KOPT-K1 (cell line): ENCODE measurements at regions not wholly inside any gene's neighbourhood (a gene's known extent, or its start where the extent isn't known, plus 50 kb on each side); places are given as distances from the start of the nearest gene placed in this dataset.
"Not testable (repeated sequence)": the region's sequence is repeated elsewhere in the genome, so short reads cannot be mapped to it uniquely, and the experiment has no call there.

Experiments used
- H3K27ac ChIP-seq: fragments of 200-600 bp; sonication (generic); 2 replicates; pipeline ENCODE4 v1.5.1; 2016; ENCODE audit warnings: antibody characterized with exemption, mild to moderate bottlenecking, low read depth, low read length; ENCODE audit not compliant: poor library complexity, severe bottlenecking
- H3K36me3 ChIP-seq: fragments of 200-600 bp; sonication (generic); 2 replicates; pipeline ENCODE4 v1.5.1; 2017; ENCODE audit warnings: antibody characterized with exemption, mild to moderate bottlenecking, low read length, moderate library complexity; ENCODE audit not compliant: insufficient read depth
- H3K9me3 ChIP-seq: fragments of 200-600 bp; sonication (generic); 2 replicates; pipeline ENCODE4 v1.5.1; 2017; ENCODE audit warnings: antibody characterized with exemption, low read length, mild to moderate bottlenecking; ENCODE audit not compliant: insufficient read depth, poor library complexity, severe bottlenecking

DNA sequence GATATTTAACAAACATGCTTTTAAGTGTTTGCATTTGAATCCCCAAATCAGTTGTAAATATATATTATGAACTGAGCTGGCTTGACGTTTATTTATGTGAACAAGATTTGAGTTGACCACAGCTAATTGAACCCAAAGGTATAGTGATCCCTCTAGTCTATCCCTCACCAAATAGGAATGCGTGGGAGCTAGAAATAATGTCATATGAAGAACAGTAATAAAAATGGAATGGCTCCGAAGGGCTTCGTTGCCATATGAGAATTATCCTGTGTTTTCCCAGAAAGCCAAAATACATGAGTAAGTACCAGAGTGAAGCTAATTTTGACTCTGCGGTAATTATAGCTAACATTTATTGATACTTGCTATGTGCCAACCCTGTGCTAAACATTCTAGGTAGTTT lies 142.7 kb downstream of the ADCYAP1 start:
- Histone ChIP-seq H3K9me3 (no peaks in the 10 kb centered on the region), H3K27ac (no peak overlapping the region), H3K36me3 (no peaks in the 10 kb centered on the region)

DNA sequence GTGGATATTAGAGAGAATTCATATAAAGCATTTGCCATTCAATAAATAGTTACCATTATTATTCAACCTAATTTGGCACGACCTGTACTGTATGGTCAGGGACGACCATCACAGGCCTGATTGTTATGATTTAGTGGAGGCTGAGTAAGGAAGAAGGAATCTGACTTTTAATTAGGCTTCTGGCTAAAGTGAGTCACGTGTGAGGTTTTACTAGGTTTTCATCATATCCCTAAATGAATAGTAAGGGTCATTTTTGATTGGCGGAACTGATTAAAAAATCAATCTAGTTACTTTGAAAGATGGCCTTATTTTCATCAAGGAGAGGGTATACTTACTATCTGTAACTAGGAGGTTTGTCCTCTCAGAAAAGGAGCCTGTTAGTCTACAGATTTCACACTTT lies 143.4 kb downstream of the ADCYAP1 start:
- Histone ChIP-seq H3K27ac (no peak overlapping the region), H3K36me3 (no peaks in the 10 kb centered on the region), H3K9me3 (no peaks in the 10 kb centered on the region)

DNA sequence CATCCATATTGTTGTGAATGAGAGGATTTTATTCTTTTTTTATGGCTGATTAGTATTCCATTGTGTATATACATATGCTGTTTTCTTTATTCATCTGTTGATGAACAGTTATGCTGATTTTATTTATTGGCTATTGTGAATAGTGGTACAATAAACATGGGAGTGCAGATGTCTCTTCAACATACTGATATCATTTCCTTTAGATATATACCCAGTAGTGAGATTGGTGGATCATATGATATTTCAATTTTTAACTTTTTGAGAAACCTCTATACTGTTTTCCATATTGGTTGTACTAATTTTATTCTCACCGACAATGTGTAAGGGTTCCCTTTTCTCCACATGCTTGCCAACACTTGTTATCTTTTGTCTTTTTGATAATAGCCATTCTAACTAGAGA lies 144.5 kb downstream of the ADCYAP1 start:
- Histone ChIP-seq H3K9me3 (no peaks in the 10 kb centered on the region), H3K27ac (no peak overlapping the region), H3K36me3 (no peaks in the 10 kb centered on the region)

DNA sequence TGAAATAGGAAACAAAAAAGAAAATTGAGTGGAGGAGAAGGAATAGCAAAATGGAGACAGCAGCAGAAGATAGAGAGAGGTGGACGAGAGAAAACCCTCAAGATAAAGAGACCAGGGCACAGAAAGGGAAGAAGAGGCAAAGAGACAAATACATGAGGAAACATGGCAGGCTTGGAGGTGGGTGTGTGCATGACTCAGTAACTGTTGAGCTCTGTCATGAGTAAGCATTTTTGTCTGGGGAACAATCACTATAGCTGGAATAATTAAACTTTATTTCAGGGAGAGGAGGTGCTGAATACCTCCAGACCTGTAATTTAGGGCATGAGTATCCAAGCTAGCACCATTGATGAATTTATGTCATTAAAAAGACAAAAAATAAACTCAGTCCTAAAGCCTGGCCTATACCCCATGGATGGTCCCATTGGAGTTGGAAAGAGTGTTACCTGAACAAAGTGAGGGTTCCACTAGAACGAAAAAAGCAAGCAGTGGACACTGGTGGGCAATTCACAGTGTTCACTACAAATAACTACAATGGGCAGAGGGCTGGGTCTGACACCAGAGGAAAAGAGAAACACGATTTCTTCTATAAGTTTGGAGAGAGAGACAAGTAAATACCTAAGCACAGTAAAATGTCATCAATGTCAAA lies 145.5 kb downstream of the ADCYAP1 start:
- Histone ChIP-seq H3K27ac (no peak overlapping the region), H3K36me3 (no peaks in the 10 kb centered on the region), H3K9me3 (no peaks in the 10 kb centered on the region)

DNA sequence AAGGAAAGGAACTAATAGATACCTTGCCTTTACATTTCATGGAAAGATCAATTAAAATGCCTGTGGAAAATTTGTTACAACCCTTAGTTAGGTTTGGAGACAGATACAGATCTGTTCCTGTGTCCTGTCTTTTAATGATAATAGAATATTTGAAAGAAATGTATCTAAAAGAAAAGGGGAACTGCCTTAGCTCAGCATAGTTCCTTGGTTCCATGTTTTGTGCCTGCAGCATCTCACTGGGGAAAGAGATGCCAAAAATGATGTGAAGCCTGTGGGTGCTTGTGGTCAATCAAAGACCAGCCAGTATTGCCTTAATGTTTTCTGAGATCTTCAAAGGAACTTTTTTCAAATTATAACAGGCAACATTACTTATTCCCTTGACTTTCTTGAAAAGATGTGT lies 147.6 kb downstream of the ADCYAP1 start:
- Histone ChIP-seq H3K36me3 (no peaks in the 10 kb centered on the region), H3K27ac (no peak overlapping the region), H3K9me3 (no peaks in the 10 kb centered on the region)

- Histone ChIP-seq H3K36me3 (no peaks in the 10 kb centered on the region), H3K27ac (no peak overlapping the region), H3K9me3 (no peaks in the 10 kb centered on the region)
Observed at GRCh38 chr18:1053331-1054315, 149.0 kb downstream of the ADCYAP1 start.

DNA sequence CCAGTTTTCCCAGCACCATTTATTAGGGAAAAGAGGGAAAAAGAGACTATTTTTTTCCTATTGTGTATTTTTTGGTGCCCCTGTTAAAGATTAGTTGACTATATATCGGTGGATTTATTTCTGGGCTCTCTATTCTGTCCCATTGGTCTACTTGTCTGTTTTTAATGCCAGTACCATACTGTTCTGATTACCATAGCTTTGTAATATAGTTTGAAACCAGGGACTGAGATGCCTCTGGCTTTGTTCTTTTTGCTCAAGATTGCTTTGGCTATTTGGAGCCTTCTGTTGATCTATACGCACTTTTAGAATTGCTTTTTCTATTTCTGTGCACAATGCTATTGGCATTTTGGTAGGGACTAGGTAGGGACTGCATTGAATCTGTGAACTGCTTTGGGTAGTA lies 151.7 kb downstream of the ADCYAP1 start:
- no peaks in the 10 kb centered on the region for H3K9me3 ChIP-seq
- no peaks in the 10 kb centered on the region for H3K36me3 ChIP-seq
- H3K27ac ChIP-seq: no peak overlapping the region

- Histone ChIP-seq H3K36me3 (no peaks in the 10 kb centered on the region), H3K9me3 (no peaks in the 10 kb centered on the region), H3K27ac (no peak overlapping the region)
Observed at GRCh38 chr18:1057367-1057766, 152.7 kb downstream of the ADCYAP1 start.

DNA sequence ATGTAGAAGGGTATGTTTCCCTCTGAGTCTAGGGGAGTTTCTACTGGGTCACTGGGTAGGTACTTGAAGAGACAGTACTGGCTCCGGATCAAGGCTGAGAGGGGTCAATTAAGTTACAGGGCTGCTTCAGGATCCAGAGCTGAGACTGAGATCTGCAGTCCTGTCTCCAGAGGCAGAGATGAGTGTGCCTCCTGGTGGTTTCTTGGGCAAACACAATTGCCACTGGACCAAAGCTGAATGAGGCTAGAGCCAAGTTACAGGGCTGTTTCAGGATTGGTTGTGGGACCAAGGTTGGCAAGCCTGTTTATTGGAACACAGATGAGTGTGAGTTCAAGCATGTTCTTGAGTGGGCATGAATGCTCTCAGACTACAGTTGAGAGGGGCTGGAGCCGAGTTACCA lies 157.9 kb downstream of the ADCYAP1 start:
- no peak overlapping the region for H3K27ac ChIP-seq
- H3K9me3 ChIP-seq: no peaks in the 10 kb centered on the region
- no peaks in the 10 kb centered on the region for H3K36me3 ChIP-seq

GRCh38 chr18:1075322-1075721 lies 170.7 kb downstream of the ADCYAP1 start:
- Histone ChIP-seq H3K36me3 (no peaks in the 10 kb centered on the region), H3K27ac (no peak overlapping the region), H3K9me3 (no peaks in the 10 kb centered on the region)

DNA sequence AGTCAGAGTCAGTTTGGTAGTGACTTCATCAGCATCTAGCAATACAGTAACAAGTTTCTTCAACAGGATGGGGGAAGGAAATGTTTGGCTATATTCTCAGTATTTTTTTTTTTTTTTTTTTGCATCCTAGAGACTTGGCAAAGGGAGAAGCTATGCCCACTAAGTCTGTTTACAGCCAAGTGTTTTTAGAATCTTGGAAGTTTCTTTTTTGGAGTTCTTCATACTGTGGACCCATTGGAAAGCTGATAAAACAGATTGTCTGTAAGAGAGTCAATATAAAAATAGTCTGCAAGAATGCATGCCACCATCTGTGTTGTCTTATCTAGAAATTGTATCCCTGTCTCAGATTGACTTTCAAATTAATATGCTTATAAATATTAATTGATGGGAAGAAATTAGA lies 171.2 kb downstream of the ADCYAP1 start:
- H3K36me3 ChIP-seq: no peaks in the 10 kb centered on the region
- no peak overlapping the region for H3K27ac ChIP-seq
- H3K9me3 ChIP-seq: no peaks in the 10 kb centered on the region

- H3K9me3 ChIP-seq: no peaks in the 10 kb centered on the region
- no peak overlapping the region for H3K27ac ChIP-seq
- H3K36me3 ChIP-seq: no peaks in the 10 kb centered on the region
Observed at GRCh38 chr18:1078301-1078700, 173.6 kb downstream of the ADCYAP1 start.

DNA sequence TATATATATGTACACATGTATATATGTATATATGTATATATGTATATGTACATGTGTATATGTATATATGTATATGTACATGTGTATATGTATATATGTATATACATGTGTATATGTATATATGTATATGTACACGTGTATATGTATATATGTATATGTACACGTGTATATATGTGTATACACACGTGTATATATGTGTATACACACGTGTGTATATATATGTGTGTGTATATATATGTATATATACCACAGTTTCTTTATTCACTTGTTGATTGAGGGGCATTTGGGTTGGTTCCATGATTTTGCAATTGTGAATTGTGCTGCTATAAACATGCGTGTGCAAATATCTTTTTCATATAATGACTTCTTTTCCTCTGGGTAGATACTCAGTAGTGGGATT lies 179.0 kb downstream of the ADCYAP1 start:
- H3K27ac ChIP-seq, H3K9me3 ChIP-seq, H3K36me3 ChIP-seq: not testable (repeated sequence)

GRCh38 chr18:1090758-1091157 lies 186.1 kb downstream of the ADCYAP1 start:
- Histone ChIP-seq H3K9me3 (no peaks in the 10 kb centered on the region), H3K36me3 (no peaks in the 10 kb centered on the region), H3K27ac (no peak overlapping the region)

GRCh38 chr18:1092228-1092627 lies 187.6 kb downstream of the ADCYAP1 start:
- Histone ChIP-seq H3K27ac (no peak overlapping the region), H3K36me3 (no peaks in the 10 kb centered on the region), H3K9me3 (no peaks in the 10 kb centered on the region)

GRCh38 chr18:1094409-1094808 lies 189.7 kb downstream of the ADCYAP1 start:
- Histone ChIP-seq H3K36me3 (no peaks in the 10 kb centered on the region), H3K9me3 (no peaks in the 10 kb centered on the region), H3K27ac (no peak overlapping the region)
